Spinal cord (tissue), 1 donor: ENCODE measurements at regions not wholly inside any gene's neighbourhood (a gene's known extent, or its start where the extent isn't known, plus 50 kb on each side); places are given as distances from the start of the nearest gene placed in this dataset. TPM values are rescaled to one million over a fixed set of nuclear protein-coding genes. Genes with fewer than 3 reads are reported as not detected.

Experiments used
- small RNA-seq: library from RNA; depleted of rRNA; stranded (forward); fragments of <200 nt; gene quantifications from one replicate; pipeline ENCODE3, GENCODE V24; 2014; ENCODE audit warnings: low replicate concordance

Small RNAs in the stretch of these regions (small RNA-seq; reads per million reads assigned to genes)
- gene AC090502.2 (not detected), gene RF00096 (not detected), gene RNU6-1012P (not detected)
